ENCODE measurements at regions not wholly inside any gene's neighbourhood (a gene's known extent, or its start where the extent isn't known, plus 50 kb on each side); places are given as distances from the start of the nearest gene placed in this dataset.
A peak's percentile ranks its signal among the peaks of the same experiment; 100 is the strongest.

DNA sequence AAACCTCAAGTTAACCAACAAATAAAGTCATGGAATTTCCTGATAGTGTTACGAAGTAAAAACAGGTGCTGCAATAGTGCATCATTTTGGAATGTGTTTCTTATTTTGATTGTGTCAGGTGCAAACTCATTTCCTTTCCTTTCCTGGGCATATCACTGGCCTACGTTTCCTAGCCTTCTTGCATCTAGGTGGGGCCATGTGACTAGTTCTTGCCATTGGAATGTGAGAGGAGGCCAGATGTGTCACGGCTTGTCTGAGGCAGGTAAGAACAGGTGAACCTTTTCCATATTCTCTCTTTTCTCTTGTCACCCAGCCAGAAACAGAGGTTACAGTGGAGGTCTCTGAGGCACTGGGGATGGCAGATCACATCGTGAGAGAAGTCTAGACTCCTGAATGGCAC, 868.0 kb downstream of the RPA4 start:
- no peaks in the 10 kb centered on the region for H3K9me3 ChIP-seq (ENCODE audit: severe bottlenecking)
- H3K36me3 ChIP-seq (ENCODE audit: low read depth), result no peaks in the 10 kb centered on the region
- no peak overlapping the region for H3K27ac ChIP-seq (ENCODE audit: poor library complexity, severe bottlenecking)
- H3K4me1 ChIP-seq (ENCODE audit: insufficient read depth, poor library complexity, severe bottlenecking), result no peaks in the 10 kb centered on the region
- no peak overlapping the region for H3K4me3 ChIP-seq (ENCODE audit: severe bottlenecking)
- ATAC-seq (ENCODE audit: low read depth) (peak; percentile 82), DNase-seq (ENCODE audit: low spot score) (peak; percentile 60)
- TF ChIP-seq, protein P1, sequence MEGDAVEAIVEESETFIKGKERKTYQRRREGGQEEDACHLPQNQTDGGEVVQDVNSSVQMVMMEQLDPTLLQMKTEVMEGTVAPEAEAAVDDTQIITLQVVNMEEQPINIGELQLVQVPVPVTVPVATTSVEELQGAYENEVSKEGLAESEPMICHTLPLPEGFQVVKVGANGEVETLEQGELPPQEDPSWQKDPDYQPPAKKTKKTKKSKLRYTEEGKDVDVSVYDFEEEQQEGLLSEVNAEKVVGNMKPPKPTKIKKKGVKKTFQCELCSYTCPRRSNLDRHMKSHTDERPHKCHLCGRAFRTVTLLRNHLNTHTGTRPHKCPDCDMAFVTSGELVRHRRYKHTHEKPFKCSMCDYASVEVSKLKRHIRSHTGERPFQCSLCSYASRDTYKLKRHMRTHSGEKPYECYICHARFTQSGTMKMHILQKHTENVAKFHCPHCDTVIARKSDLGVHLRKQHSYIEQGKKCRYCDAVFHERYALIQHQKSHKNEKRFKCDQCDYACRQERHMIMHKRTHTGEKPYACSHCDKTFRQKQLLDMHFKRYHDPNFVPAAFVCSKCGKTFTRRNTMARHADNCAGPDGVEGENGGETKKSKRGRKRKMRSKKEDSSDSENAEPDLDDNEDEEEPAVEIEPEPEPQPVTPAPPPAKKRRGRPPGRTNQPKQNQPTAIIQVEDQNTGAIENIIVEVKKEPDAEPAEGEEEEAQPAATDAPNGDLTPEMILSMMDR (IDR thresholded peaks at IDR 0.05; ENCODE audit: poor library complexity, severe bottlenecking), result no peak
- H3K27me3 ChIP-seq (ENCODE audit: insufficient read depth, poor library complexity, severe bottlenecking), result no peaks in the 10 kb centered on the region

DNA sequence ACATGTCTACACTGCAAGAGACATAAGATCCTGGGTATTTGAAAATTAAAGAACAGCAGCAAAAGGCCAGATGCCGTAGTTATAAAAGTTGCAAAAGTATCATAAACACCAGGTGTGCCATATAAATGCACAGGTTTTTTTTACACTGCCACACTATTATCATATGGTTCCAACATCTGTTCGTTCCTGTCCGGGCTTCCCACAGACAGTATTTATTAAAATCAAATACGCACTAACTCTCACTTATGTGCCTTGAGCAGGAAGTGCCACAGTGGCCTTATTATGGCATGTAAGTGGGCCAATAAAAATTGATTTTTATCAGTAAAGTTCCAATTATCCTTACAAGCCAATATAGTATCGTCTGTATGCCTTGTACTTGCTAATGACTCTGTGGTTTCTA, 873.2 kb downstream of the RPA4 start:
- no peaks in the 10 kb centered on the region for H3K36me3 ChIP-seq (ENCODE audit: low read depth)
- no peak overlapping the region for H3K4me3 ChIP-seq (ENCODE audit: severe bottlenecking)
- no peaks in the 10 kb centered on the region for H3K9me3 ChIP-seq (ENCODE audit: severe bottlenecking)
- TF ChIP-seq, protein P1 (IDR thresholded peaks at IDR 0.05; ENCODE audit: poor library complexity, severe bottlenecking), result no peak
- no peak for DNase-seq (ENCODE audit: low spot score)
- ATAC-seq (ENCODE audit: low read depth), result no peak
- H3K27ac ChIP-seq (ENCODE audit: poor library complexity, severe bottlenecking), result no peak overlapping the region
- no peaks in the 10 kb centered on the region for H3K27me3 ChIP-seq (ENCODE audit: insufficient read depth, poor library complexity, severe bottlenecking)
- H3K4me1 ChIP-seq (ENCODE audit: insufficient read depth, poor library complexity, severe bottlenecking), result no peaks in the 10 kb centered on the region

DNA sequence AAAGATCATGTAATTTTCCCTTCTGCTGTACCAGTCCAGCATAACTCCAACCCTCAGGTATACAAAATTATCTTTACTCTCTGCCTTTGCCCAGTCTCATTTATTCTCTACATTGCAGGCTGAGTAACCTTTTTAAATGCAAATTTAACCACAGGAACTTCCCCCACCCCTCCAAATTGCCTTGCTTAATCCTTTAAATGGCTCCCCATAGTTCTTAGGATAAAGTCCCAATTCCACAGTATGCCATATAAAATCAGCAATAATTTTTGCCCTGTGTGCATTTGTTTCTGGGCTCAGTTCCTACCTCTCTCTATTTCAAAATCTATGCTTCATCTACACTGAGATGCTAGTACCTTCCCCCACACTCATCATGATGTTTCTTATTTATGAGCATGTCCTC, 879.7 kb downstream of the RPA4 start:
- Histone ChIP-seq H3K36me3 (ENCODE audit: low read depth) (no peaks in the 10 kb centered on the region), H3K9me3 (ENCODE audit: severe bottlenecking) (no peaks in the 10 kb centered on the region), H3K27me3 (ENCODE audit: insufficient read depth, poor library complexity, severe bottlenecking) (no peaks in the 10 kb centered on the region), H3K4me3 (ENCODE audit: severe bottlenecking) (no peak overlapping the region), H3K4me1 (ENCODE audit: insufficient read depth, poor library complexity, severe bottlenecking) (no peaks in the 10 kb centered on the region), H3K27ac (ENCODE audit: poor library complexity, severe bottlenecking) (no peak overlapping the region)
- ATAC-seq (ENCODE audit: low read depth) (no peak), DNase-seq (ENCODE audit: low spot score) (no peak)
- TF ChIP-seq, protein P1 (IDR thresholded peaks at IDR 0.05; ENCODE audit: poor library complexity, severe bottlenecking), result no peak

DNA sequence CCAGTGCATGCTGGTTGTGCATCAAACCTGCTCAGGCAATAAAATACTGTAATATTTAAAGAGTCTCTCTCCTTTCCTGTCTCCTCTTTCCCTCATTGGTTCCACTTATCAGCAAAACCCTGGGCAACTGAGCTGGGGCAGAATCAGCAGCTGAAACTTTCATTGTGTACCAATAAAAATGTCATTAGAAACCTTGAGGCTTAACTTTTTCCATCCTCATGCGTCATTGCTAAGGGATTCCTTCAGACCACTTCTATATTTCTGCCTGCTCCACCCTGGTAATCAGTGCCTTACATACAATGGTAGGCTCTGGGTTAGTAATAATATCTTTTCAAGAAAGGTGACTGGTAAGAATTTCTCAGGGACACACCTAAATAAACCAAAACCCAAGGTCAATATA, 880.3 kb downstream of the RPA4 start:
- ATAC-seq (ENCODE audit: low read depth), result no peak
- Histone ChIP-seq H3K27ac (ENCODE audit: poor library complexity, severe bottlenecking) (no peak overlapping the region), H3K4me1 (ENCODE audit: insufficient read depth, poor library complexity, severe bottlenecking) (no peaks in the 10 kb centered on the region), H3K27me3 (ENCODE audit: insufficient read depth, poor library complexity, severe bottlenecking) (no peaks in the 10 kb centered on the region), H3K36me3 (ENCODE audit: low read depth) (no peaks in the 10 kb centered on the region), H3K9me3 (ENCODE audit: severe bottlenecking) (no peaks in the 10 kb centered on the region), H3K4me3 (ENCODE audit: severe bottlenecking) (no peak overlapping the region)
- TF ChIP-seq, protein P1 (IDR thresholded peaks at IDR 0.05; ENCODE audit: poor library complexity, severe bottlenecking), result no peak
- DNase-seq (ENCODE audit: low spot score), result no peak

DNA sequence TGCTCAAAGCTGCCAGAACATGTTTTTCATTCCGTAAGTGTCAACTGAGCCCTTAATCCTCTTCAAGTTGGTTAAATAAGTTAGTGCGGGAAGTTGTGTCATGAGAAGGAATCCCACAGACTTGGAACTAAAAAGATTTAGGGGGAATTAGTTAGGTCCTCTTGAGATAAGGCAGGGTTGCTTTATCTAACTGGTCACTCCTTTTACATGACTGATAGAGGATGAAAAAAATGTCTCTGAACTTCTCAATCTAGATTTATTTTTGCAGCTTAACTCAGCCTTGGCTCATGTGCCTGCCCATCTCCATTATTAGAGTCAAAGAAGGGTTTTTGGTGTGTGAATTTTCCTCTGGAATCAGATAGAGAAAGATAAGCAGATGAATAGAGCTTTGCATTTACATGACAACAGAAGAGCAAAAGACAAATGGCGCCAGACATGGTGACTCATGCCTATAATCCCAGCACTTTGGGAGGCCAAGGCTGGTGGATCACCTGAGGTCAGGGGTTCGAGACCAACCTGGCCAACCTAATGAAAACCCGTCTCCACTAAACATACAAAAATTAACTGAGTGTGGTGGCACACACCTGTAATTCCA, 882.9 kb downstream of the RPA4 start:
- no peak for DNase-seq (ENCODE audit: low spot score)
- TF ChIP-seq, protein P1 (IDR thresholded peaks at IDR 0.05; ENCODE audit: poor library complexity, severe bottlenecking), result no peak
- no peaks in the 10 kb centered on the region for H3K27me3 ChIP-seq (ENCODE audit: insufficient read depth, poor library complexity, severe bottlenecking)
- H3K4me3 ChIP-seq (ENCODE audit: severe bottlenecking), result no peak overlapping the region
- H3K4me1 ChIP-seq (ENCODE audit: insufficient read depth, poor library complexity, severe bottlenecking), result no peaks in the 10 kb centered on the region
- ATAC-seq (ENCODE audit: low read depth), result no peak
- H3K36me3 ChIP-seq (ENCODE audit: low read depth), result no peaks in the 10 kb centered on the region
- no peak overlapping the region for H3K27ac ChIP-seq (ENCODE audit: poor library complexity, severe bottlenecking)
- no peaks in the 10 kb centered on the region for H3K9me3 ChIP-seq (ENCODE audit: severe bottlenecking)
